Endothelial cell of hepatic sinusoid (primary cell): ENCODE measurements at regions not wholly inside any gene's neighbourhood (a gene's known extent, or its start where the extent isn't known, plus 50 kb on each side); places are given as distances from the start of the nearest gene placed in this dataset.

ENCODE experiments used
- in situ Hi-C: cut with HindIII; loops from 2 replicates; pipeline ENCODE4 v1.10.0; 2017; ENCODE audit warnings: low sequenced_read_pairs

DNA sequence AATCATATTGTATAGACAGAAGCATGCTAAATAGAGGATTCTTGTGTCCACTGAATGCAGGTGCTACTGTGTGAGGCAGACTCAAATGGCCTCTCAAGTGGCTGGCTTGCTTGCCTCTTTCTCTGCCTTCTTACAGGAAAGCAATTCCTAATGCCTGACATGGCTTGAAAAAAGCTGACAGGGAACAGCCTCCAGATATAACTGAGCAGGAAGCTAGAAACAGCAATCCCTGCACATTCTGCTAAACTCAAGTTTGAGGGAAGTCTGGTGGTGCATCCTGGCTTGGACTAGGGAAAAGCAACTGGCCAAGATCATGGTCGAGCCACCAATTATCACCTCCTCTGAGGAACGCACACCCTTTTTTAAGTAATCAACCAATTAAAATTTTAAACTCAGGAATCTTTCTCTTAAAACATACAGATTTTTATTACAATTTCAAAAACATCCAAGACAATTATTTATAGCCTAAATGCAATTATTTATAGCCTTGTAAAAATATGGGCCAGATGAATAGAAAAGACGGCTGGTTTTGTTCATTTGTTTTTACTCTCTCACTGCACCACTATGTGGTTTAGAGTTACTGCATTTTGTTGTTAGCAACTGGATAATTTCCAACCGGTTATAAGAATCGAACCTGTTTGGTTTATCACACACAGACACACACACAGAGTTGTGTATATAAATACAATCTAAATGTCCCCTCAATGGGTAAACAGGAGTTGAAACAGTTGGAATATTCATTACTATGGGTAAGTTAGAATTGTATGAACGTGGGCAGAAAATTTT is 290.9 kb upstream of the ANKRD55 start:
- in situ Hi-C loops, result no loop called here

GRCh38 chr5:56522960-56523359 is 289.8 kb upstream of the ANKRD55 start:
- in situ Hi-C loops, result no loop called here

DNA sequence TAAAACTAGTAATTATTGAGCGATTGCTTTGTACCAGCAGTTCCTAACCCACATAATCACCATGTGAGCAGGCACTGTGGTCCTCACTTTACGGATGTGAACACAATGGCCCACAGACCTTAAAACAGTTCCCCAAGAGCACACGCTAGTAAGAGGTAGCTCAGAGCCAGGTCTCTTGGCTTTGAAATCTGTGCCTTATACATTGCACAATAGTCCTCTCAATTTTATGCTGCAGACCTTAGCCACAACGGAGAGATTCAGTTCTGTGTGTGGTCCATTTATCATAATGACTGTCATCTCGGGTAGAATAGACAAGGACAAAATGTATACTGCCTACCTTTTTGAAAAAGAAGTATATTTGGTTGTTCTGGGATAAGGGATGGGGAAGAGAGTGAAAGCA is 289.0 kb upstream of the ANKRD55 start:
- in situ Hi-C loops, result no loop called here

DNA sequence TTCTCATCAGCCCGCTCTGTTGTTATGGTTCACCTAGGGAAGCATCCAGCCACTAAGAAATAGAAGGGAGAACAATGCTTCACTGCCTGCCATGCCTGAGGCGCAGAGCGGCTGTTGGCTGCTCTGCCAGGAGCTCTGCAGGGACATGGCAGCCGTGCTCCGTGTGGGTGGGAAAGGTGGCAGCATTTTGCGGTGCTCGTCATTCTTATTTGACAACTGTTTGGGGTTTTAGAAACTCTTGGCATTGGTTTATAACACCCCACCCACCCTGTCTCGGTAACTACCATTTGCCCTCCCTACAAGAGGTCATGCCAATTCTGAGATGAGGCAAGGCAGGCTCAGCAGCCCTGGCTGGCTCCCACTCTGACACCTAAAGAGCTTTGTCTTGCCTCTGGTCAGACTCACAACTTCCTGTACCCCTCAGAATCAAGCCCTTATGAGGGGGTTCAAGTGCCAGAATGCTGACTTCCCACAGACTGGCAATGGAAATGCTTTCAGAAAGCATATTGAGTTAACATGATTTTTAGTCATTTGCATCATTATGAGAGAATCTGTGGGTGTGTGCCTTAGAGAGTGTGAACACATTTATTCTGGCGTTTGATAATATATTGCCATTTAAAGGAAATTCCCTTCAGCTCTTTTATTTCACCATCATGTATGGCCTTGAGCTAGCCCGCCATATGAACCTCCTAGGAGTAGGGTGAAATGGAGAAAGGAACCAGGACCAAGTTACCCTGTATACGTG is 288.0 kb upstream of the ANKRD55 start:
- in situ Hi-C loops, result no loop called here

- in situ Hi-C loops, result loop anchor here (5.0 kb wide), 1 partner anchor 67 kb away; no protein-coding TSS in a partner anchor
These were observed 285.7 kb upstream of the ANKRD55 start for GRCh38 chr5:56518820-56519219.

- in situ Hi-C loops, result loop anchor here (5.0 kb wide), 1 partner anchor 65 kb away; no protein-coding TSS in a partner anchor
These were observed 283.9 kb upstream of the ANKRD55 start for GRCh38 chr5:56517011-56517416.

DNA sequence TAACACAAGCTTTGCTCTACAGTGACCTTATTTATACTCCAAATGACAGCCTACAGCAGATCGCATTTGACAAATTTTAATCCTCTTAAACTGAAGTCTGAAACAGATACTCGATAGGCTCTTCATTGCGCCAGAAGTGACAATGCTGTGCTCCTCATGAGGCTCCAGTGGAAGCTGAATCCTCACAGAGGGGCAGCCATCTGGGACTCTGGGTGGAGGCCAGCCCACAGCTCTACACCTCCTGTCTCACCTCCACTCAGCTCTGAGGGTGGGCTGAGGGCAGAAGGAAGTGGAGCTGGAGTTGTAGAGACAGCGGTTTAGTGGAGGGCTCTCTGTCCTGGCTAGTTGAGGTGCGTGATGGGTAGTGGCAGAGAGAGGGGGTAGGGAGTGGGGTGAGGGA is 283.3 kb upstream of the ANKRD55 start:
- in situ Hi-C loops, result loop anchor here (5.0 kb wide), 1 partner anchor 64 kb away; no protein-coding TSS in a partner anchor

GRCh38 chr5:56516035-56516434 is 282.9 kb upstream of the ANKRD55 start:
- in situ Hi-C loops, result loop anchor here (5.0 kb wide), 1 partner anchor 64 kb away; no protein-coding TSS in a partner anchor

- in situ Hi-C loops, result loop anchor here (5.0 kb wide), 1 partner anchor 63 kb away; no protein-coding TSS in a partner anchor
These were observed 281.9 kb upstream of the ANKRD55 start for GRCh38 chr5:56515011-56515410.

GRCh38 chr5:56514245-56514644 is 281.1 kb upstream of the ANKRD55 start:
- in situ Hi-C loops, result no loop called here

GRCh38 chr5:56513141-56513540 is 280.0 kb upstream of the ANKRD55 start:
- in situ Hi-C loops, result no loop called here

GRCh38 chr5:56512313-56512996 is 279.3 kb upstream of the ANKRD55 start:
- in situ Hi-C loops, result no loop called here

GRCh38 chr5:56511326-56511841 is 278.3 kb upstream of the ANKRD55 start:
- in situ Hi-C loops, result no loop called here

GRCh38 chr5:56508249-56508648 is 275.1 kb upstream of the ANKRD55 start:
- in situ Hi-C loops, result no loop called here

GRCh38 chr5:56507351-56507930 is 274.3 kb upstream of the ANKRD55 start:
- in situ Hi-C loops, result no loop called here

- in situ Hi-C loops, result no loop called here
These were observed 273.3 kb upstream of the ANKRD55 start for GRCh38 chr5:56506211-56506965.

DNA sequence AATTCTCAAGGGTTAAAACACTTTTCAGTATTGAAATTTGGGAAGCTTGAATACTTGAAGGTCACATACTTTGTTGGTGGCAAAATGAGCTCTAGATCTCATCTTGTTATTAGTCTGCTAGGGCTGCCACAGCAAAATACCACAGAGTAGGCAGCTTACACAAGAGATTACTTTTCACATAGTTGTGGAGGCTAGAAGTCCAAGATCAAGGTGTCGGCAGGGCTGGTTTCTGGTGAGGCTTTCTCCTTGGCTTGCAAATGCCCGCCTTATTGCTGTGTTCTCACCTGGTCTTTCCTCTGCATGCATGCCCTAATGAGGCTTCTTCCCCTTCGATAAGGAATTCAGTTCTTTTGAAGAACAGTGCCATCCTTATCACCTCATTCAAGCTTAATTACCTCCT is 270.8 kb upstream of the ANKRD55 start:
- in situ Hi-C loops, result no loop called here

GRCh38 chr5:56501781-56502557 is 268.8 kb upstream of the ANKRD55 start:
- in situ Hi-C loops, result no loop called here

DNA sequence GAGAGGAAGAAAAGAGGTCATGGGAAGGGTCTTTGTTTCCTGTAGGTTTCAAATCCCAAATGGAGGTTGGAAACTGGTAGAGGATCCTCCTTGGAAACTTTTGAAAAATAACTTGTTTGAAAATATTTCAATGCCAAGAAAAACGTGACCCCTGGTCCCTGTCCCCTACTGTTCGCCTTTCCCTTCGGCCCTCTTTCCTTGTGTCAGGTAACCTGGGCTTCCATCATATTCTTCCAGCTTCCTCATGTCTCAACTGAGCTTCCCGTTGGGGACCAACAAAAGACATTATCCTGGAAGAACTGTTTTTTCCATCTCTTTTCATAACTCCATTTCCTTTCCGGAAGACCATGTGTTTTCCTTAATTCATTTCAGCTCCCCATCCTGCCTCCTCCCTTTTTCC is 266.8 kb upstream of the ANKRD55 start:
- in situ Hi-C loops, result no loop called here
